ENCODE measurements at regions not wholly inside any gene's neighbourhood (a gene's known extent, or its start where the extent isn't known, plus 50 kb on each side); places are given as distances from the start of the nearest gene placed in this dataset.
"Not testable (repeated sequence)": the region's sequence is repeated elsewhere in the genome, so short reads cannot be mapped to it uniquely, and the experiment has no call there.

DNA sequence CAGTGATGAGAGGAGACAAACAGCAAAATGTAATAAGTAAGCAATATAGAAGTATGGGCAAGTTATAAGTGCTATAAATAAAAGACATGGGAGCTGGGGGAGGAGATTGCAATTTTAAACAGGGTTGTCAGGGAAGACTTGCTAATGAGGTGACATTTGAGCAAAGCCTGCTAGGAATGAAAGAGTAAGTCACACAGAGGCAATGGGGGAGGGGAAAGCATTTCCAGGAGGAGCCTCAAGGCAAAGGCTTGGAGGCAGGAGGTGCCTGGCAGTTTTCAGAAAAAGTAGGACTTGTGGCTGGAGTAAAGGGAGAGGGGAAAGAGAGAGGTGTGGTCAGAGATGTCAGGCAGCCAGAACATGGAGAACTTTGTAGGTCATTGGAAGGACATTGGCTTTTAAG is 124.4 kb upstream of the NMUR2 start:
- DNase-seq = no peak

DNA sequence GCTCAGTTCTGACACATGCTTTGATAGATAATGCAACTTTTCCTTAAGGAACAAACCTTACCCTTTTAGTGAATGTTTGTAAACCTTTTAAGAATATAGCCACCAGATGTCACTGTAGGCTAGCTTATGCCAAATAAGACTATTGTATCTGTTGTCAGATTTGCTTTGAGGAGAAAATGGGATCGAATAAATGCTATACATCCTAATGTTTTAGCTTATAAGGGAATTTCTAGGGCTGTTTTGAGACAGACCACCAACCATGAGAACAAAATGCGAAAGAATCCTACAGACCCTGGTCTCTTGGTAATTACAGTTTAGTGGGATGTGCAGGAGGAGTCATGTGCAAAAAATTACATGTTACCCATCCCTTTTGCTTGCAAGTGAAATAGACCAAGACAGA is 127.6 kb upstream of the NMUR2 start:
- peak; percentile 49 for DNase-seq

DNA sequence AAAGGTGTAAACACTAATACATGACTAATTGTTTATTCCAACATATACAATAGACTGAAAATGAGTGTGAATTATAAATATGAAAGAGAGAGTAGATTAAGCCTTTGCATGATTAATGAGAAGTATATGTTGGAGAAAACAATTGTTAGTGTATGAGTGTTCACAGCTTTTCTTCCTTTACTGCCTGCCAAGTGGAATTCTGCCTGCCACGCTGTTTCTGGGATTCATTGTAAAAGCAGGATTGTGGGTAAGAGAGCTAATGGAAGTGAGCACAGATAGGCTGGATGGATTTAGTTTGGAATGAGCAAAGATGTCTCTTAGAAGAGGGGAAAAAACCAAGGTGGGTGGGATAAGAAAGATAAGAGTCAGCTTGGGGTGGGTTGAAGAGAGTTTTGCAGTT is 129.6 kb upstream of the NMUR2 start:
- DNase-seq = no peak

DNA sequence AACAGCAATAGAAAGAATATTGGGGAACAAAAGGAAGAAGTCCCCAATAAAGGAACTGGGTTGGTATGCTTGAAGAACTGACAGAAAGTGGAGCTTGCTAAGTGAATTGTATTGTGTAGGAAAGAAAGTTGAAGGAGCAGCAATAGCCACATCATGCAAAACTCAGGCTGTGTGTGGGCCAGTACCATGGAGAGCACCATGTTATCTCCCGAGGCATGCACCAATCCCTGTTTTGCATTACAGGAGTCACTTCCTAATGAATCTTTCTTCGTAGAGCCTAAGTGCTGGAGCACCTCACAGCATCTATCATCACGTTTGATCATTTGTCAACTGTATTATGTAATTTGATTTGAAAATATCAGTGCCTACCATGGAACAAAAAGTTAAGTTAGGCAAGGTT is 137.7 kb upstream of the NMUR2 start:
- DNase-seq = no peak

DNA sequence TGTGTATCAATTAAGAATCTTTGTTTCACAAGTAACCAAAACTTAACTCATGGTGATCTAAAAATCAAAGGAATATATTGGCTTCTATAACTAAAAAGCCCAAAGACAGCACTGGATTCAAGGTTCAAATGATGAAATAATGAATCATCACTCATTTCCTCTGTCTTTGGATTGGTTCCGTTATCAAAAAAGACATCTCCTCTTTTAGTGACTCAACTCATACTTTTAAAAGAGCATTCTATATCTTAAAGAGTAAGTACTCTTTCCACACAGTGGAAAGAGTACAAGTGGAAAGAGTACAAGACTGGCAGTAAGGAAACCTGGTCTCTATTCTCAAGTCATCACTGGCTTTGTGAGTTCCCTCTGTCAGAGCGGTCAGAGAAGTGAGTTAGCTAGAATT is 141.4 kb upstream of the NMUR2 start:
- DNase-seq = no peak

DNA sequence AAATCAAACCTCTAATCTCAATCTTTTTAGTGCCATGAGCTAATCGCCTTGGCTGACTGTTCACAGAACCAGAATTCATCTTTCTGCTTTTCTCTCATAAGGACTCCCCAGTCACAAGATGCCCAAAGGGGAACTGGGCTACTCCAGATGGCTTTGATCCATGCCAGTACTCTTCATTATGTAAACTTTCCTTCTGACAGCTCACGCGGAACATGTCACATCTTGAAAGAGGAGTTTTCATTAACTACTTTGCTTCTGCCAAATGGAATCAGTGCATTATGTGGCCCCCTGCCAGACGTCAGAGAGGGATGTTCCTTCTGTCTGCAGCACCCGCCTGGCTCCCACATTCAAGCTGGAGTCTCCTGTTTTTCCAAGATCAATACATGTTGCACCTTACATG is 142.1 kb upstream of the NMUR2 start:
- DNase-seq = no peak

DNA sequence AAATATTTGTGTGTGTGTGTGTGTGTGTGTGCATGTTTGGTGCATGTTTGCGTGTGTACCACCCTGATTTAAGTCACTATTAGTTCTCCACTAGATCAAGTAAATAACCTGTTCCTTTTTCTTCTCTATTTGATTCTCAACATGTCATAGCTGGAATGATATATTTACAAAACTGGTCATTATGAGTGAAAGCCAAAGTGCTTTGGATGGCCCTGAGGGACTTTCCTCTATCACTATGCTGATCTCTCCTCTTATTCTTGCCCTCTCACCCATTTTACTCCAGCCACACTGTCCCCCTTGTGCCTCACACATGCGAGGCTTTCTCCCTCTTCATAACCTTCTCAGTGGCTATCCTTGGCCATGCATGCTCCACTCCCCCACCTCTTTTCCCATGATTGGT is 144.6 kb upstream of the NMUR2 start:
- DNase-seq = no peak

DNA sequence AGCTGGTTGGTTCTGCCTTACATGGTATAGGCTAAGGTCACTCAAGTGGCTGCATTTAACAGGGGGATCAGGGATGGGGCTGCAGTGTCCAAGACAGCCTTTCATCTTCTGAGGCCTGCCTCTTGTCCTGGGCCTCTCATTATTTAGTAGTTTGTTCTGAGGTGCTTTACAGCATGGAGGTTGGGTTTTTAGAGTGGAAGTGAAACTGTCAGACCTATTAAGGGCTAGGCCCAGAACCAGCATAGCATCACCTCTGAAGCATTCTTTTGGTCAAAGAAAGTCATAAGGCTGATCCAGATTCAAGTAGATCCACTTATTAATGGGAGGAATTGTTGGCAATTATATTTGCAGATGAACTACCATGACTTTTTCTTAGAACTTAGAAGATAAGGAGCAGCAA is 146.0 kb upstream of the NMUR2 start:
- no peak for DNase-seq

DNA sequence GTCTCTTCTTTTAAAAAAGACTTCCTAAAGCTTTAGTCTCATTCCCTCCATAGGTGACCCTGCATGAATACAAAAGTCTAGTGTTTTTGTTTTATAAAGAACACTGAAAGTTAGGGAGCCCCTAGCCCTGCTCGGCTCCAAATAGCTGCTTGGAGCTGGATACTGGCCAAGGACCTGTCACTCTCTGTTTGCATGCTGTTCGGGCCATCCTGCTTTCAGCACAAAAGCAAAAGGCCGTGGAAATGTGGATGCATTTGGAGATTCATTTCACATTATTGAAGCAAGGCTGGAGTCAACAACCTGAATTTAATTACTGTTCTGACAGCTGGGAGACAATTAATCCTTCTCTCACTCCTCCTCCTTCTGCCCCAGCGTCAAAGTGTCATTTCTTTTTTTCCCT is 151.7 kb upstream of the NMUR2 start:
- DNase-seq = no peak

DNA sequence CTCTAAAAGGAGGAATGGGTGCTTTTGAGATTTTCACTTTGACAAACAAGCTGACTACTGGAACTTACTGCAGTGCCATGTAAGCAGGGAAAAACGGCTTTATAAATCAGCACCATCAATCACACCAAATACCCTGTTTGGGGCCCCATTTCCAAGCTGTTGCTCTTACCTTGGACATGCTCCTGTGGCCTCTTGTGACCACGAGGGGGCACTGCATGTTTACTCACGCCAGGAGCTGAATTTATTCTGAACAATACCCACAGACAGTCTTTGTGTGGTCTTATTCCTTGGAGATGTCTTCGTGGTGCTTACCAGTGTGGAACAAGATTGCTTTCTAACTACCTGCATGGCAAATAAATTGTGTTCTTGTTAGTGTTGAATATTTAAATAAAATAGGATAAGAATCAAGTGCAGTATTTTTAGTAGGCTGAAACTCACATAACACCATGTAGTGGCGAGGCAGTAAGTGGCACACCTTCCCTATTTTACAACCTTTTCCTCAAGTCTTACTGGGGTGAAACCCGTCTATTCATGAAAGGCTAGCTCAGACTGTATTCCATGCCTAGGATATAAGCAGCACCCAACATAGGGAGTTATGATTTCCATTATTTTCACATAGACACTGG is 155.5 kb upstream of the NMUR2 start:
- DNase-seq = peak; percentile 21

DNA sequence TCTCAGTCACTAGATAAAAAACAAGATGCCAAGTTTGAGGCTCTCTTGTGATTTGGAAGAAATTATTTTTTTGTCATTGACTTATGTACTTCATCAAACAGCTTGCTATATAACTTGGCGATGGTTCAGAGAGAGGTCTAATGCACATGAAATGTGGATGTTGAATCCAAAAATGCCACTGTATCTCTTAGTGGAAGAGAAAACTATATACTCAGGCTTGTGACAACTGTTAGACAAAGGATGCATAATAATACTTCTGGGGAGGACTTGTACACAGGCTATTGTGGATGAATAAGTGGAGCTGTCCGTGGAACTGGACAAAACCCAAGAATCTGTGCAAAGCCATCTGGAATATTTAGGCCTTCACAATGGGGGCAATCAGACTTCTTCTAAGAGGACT is 162.9 kb upstream of the NMUR2 start:
- no peak for DNase-seq

DNA sequence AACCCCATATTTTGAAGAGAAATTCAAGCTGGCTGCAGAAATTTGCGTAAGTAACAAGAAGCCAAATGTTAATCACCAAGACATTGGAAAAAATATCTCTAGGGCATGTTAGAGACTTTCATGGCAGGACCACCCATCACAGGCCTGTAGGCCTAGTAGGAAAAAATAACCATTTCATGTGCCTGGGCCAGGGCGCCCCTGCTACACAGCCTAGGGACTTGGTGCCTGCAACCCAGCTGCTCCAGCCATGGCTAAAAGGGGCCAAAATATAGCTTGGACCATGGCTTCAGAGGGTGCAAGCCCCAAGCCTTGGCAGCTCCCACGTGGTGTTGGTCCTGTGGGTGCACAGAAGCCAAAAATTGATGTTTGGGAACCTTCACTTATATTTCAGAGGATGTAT is 167.7 kb upstream of the NMUR2 start:
- DNase-seq = no peak

DNA sequence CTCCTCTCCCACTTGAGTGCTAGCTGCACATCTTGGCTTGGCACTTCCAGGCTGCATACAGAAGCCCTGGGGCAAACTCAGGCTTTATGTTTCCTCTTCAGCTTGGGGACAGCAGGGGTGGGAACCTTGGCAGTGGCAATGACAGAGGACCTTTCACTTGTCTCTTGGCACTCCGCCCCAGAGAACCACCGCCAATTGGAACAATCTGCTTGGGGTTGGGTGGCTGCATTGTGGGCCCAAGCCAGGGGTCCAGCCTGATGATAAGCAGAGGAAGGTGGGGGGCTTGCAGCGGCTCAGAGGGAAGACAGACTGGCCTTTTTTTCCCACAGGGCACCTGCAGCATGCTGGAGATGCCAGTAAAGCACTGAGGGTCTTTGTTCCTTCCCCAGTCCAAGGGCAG is 179.0 kb upstream of the NMUR2 start:
- no peak for DNase-seq

DNA sequence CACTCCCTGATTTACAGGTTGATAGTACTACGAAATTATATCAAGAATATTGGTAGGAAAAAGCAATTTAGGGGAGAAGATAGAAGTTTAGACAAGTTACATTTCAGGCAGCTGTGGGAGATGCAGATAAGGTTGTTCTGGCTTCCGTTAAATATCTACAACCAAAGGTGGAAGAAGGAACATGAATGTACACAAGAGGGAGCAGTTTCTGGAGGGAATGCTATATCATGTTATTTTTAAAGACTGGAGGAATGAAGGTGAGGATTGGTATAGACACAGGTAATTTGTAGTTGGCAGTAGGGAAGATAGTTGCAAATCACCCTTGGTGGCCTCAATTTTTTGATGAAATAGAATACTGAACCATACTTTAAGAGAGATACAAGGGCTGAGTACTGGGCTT is 187.3 kb upstream of the NMUR2 start:
- no peak for DNase-seq

DNA sequence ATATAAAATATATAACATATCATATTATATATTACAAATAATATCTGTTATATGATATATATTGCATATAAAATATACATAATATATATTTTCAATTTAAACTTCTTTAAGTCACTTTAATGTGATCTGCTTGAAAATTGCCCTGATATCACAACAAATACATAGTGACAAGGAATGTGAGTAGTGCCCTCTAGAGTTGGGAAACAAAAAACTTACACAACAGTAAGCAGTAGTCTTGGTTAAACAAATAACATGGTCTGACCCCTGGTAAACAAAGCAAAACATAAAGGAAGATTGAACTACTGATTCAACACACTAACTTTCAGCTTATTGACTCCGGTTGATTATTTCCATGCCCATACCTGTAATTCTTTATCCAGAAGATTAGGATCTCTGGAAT is 188.3 kb upstream of the NMUR2 start:
- DNase-seq = no peak

DNA sequence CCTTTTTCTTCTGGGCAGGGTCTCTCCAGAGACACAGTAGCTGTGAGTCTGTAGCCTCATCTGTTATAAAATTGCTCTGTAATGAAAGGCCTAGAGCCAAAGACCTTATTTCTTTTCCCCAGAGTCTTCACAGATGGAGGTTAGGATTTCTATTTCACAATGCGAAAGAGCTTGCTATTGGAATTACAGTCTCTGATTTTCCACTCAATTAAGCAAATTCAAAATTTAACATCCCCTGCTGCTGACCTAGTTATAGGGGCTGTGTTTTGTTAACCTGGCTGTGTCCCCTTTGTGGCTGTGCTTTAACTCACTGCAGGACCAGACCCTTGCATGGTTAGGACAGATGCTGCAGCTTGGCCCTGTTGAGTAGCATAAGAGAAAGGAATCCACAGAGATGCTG is 190.3 kb upstream of the NMUR2 start:
- DNase-seq = no peak

DNA sequence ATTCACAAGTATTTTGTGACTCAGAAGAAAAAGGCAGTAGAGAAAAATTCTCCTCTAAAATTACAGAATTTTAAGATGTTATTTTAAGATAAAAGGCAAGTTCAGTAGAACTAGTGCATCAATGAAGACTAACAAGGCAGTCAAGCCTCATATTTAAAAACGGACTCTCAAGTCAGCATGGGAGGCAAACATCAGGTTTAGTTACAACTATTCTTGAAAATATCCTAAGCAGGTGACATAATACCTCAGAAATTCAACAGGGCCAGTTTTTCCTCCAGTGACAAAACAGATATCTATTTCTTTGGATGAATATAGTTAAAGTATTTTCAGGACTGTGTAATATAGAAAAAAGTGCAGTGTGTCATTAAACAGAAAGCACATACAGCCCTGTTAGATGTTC is 194.0 kb upstream of the NMUR2 start:
- no peak for DNase-seq

DNA sequence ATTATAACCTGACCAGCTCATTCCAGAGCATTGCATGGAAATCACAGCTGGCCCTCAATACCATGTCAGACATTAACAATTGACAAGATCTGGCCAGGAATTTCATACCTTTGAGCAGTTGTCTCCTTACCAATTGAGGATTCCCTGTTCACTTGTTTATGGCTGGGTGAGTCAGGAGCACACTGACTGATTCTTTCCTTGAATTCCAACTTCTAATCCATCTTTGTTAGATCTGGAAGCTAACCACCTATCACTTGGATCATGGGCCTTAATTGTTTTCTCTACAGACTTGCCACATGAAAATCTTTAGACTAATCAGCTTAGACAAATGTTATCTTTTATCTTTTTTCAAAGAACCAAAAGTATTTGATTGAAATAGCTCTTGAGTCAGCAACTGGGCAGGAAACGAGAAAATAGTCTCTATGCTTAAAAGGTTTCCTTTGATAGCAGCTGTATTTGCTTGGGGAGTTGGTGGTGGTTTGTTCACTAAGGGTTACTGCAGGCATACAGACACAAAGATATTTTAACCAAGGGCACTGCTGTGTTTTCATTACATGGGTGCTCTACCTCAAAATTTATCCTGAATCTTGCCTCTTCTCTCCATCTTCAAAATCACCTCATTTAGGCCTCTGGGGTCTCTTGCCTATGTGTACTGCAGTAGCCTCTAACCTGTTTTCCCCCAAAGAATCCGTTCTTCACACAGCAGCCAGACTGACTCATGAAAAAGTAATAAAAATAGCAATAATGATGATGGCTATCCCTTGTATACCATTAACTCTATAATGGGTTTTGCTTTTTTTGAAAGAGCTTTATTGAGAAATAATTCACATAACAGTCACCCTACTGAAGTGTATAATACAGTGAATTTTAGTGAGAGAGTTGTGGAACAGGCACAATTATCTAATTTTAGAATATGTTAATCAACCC is 197.0 kb upstream of the NMUR2 start:
- DNase-seq = no peak

DNA sequence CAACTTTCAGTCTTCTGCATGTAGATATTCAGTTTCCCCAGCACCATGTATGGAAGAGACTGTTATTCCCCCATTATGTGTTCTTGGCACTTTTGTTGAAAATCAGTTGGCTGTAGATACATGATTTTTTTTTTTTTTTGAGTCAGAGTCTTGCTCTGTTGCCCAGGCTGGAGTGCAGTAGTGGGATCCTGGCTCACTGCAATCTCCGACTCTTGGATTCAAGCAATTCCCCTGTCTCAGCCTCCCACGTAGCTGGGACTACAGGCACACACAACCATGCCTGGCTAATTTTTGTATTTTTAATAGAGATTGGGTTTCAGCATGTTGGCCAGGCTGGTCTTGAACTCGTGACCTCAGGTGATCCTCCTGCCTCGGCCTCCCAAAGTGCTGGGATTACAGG is 201.0 kb upstream of the NMUR2 start:
- DNase-seq = not testable (repeated sequence)

DNA sequence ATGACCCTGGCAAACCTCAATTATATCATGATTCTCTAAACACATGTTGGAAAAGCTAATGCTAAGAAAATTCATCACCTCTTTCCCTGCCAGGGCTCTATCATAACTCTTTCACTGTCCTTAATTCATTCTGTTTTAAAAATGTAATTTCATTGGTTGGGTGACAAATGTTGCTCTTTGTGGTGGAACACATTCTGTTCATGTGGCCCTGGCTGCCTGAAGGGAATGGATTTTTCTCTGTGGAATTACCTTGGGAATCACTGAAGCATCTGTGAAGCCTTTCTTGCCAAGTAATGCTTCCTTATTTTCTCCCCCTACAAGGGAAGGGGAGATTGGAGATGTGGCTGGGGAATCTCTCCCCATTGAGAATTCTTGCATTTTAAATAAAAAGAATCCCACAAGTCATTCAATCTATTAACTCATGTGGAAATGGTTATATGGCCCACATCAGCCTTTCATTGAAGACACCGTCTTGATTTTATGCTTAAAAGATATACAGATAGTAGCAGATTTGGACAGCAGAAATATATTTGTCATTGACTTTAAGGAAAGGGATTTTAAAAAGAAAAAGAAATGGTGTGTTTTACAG is 201.8 kb upstream of the NMUR2 start:
- no peak for DNase-seq

DNA sequence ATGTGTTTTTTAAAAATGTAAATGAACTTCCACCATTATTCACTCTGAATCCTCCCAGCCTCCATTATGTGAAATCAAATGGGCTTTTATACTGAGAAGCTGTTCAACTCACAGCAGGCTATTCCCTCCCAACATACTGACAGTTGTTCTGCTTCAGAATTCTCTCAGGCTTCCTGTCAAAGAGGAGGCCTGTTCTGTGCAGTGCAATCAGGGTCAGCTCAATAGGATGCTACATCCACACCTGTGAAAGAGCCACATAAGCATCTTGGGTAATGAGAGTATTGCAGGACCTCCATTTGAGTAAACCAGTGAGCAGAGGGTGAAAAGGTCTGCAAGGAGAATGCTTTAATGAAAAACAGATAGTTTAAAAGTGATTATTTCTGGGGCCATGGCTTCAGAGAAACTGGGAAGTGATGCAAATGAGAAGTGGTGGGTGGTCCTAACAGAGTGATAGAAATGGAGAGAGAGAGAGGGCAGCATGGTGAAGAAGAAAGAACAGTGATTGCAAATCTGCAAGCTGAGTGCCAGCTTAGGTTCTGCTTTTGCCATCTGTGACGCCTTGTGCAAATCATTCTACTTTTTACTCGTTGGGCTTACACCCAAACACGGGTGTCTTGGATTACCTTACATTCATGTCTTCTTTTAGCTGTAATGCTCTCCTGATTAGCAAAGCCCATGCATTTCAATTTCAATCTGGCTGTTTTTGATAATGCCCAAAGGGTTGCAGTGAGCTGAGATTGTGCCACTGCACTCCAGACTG is 202.5 kb upstream of the NMUR2 start:
- DNase-seq = no peak

DNA sequence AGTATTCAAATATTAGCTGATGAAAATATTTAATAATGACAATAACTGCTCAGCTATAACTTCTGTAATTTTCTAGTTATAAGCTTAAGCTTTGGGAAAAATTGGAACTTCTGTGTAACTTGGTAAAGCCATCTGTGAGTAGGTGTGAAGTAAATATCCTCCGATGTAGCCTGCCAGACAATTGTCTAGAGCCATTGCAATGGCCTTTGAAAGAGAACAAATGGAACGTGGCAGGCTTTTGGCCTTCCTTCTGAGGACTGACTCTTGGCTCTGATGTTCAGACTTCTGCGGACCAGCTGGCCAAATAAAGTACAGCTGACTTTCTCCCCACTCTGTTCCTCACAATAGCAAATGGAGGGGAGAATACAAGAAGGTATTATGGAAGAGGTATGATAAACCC is 203.4 kb upstream of the NMUR2 start:
- no peak for DNase-seq

DNA sequence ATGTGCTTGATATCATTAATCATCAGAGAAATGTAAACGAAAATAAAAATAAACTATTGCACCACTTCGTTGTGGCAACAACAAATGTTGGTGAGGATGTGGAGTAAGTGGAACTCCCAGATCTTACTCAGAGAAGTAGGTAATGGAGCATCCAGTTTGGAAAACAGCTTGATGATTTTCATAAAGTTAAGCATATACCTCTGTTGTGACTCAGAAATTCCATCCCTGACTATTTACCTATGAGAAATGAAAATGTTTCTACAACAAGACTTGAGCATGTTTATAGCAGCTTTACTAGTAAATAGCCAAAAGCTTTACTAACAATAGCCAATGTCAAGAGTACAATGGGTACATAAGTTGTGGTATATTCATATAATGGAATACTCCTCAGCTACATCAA is 214.7 kb upstream of the NMUR2 start:
- DNase-seq = no peak

DNA sequence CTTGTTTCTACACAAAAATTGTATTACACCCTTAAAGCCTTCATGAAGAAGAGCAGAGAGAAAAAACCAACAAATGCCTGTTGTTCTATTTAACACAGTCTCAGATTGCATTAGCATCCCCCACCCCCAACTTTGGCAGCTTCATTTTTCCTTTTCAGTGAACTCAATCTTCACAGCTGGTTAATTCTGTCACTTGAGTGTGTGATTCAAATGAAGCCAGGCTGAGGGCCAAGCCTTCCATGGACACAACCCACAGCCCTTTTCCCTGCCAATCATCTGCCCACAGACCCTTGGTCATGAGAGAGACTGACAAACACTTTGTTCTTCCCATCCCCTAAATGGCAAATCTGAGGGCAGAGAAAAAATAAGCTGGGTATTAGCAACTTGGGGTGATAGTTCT is 217.5 kb upstream of the NMUR2 start:
- DNase-seq = peak; percentile 28
